H1 (cell line): ENCODE measurements at regions not wholly inside any gene's neighbourhood (a gene's known extent, or its start where the extent isn't known, plus 50 kb on each side); places are given as distances from the start of the nearest gene placed in this dataset.
A peak's percentile ranks its signal among the peaks of the same experiment; 100 is the strongest.

Experiments
- CREB1 ChIP-seq: IDR thresholded peaks from 2 replicates; pipeline ENCODE4 v1.6.1; 2012; ENCODE audit warnings: inconsistent platforms
- EP300 ChIP-seq, 2 experiments: IDR thresholded peaks; 1 replicate in 1 of 2; 2 replicates in 1 of 2; pipeline ENCODE4 v1.6.1; 2011 to 2012; ENCODE audit warnings: low read depth in 2 of 2, low read length in 2 of 2, mild to moderate bottlenecking in 2 of 2, borderline replicate concordance in 1 of 2, inconsistent platforms in 1 of 2, moderate library complexity in 1 of 2
- PHF8 ChIP-seq: fragments of 200-600 bp; sonication (generic); conservative IDR thresholded peaks from 2 replicates; pipeline ENCODE4 v1.7.1; 2012; ENCODE audit warnings: low read depth, mild to moderate bottlenecking, inconsistent platforms, low read length, moderate library complexity
- RFX5 ChIP-seq: IDR thresholded peaks from 2 replicates; pipeline ENCODE4 v1.6.1; 2011; ENCODE audit warnings: low read depth, low read length, improper control_type of control experiment, borderline replicate concordance
- TAF7 ChIP-seq: optimal IDR thresholded peaks from 2 replicates; pipeline ENCODE3; 2011; ENCODE audit warnings: low read depth, mild to moderate bottlenecking, inconsistent platforms, low read length, moderate library complexity, borderline replicate concordance
- TF ChIP-seq, protein P1 (sequence below), 3 experiments: IDR thresholded peaks; 1 replicate in 2 of 3; 2 replicates in 1 of 3; pipeline versions ENCODE4 v1.5.1 to v1.6.1; 2011; ENCODE audit warnings: low read length in 3 of 3, mild to moderate bottlenecking in 3 of 3, inconsistent platforms in 2 of 3, low read depth in 1 of 3, moderate library complexity in 1 of 3; ENCODE audit not compliant: insufficient read depth in 1 of 3; ENCODE audit errors: control extremely low read depth in 1 of 3
- TF ChIP-seq, protein P2 (sequence below): IDR thresholded peaks from 2 replicates; pipeline ENCODE4 v1.6.1; 2012; ENCODE audit warnings: inconsistent platforms
- TF ChIP-seq, protein P3 (sequence below): IDR thresholded peaks from 2 replicates; pipeline ENCODE4 v1.6.1; 2011; ENCODE audit warnings: low read length, improper control_type of control experiment

DNA sequence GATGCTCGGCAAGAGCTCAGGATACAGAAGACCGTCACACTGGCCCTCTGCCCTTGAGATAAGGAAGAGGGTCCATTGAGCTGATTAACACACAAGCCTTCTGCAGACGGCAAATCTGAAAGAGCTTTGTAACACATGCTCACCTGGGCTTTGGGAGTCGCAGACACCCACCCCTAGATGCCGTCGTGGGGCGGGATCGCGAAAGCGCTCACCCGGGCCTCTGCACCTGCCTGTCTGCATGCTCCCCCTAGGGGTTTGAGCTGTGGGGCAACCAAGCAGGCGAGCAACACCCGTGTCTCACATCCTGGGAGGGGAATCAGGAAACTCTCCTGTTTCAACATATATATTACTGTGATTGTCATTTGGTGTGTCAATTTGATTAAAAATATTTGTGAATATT, 99.8 kb upstream of the KCNH7 start:
- TF ChIP-seq, protein P1, sequence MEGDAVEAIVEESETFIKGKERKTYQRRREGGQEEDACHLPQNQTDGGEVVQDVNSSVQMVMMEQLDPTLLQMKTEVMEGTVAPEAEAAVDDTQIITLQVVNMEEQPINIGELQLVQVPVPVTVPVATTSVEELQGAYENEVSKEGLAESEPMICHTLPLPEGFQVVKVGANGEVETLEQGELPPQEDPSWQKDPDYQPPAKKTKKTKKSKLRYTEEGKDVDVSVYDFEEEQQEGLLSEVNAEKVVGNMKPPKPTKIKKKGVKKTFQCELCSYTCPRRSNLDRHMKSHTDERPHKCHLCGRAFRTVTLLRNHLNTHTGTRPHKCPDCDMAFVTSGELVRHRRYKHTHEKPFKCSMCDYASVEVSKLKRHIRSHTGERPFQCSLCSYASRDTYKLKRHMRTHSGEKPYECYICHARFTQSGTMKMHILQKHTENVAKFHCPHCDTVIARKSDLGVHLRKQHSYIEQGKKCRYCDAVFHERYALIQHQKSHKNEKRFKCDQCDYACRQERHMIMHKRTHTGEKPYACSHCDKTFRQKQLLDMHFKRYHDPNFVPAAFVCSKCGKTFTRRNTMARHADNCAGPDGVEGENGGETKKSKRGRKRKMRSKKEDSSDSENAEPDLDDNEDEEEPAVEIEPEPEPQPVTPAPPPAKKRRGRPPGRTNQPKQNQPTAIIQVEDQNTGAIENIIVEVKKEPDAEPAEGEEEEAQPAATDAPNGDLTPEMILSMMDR (IDR thresholded peaks at IDR 0.05; ENCODE audit: control extremely low read depth in 1 of 3, insufficient read depth in 1 of 3, low read depth in 1 of 3, low read length in 3 of 3): peak; percentile 6 to 37 (median 29); a peak in 2 of 4 replicates
- TF ChIP-seq CREB1: no peak
- TF ChIP-seq, protein P2, sequence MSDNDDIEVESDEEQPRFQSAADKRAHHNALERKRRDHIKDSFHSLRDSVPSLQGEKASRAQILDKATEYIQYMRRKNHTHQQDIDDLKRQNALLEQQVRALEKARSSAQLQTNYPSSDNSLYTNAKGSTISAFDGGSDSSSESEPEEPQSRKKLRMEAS: no peak
- TF ChIP-seq PHF8: no peak
- TF ChIP-seq EP300 (IDR thresholded peaks at IDR 0.05; ENCODE audit: borderline replicate concordance in 1 of 2, low read depth in 2 of 2, low read length in 2 of 2): no peak
- no peak for TF ChIP-seq TAF7
- TF ChIP-seq RFX5: no peak
- TF ChIP-seq, protein P3, sequence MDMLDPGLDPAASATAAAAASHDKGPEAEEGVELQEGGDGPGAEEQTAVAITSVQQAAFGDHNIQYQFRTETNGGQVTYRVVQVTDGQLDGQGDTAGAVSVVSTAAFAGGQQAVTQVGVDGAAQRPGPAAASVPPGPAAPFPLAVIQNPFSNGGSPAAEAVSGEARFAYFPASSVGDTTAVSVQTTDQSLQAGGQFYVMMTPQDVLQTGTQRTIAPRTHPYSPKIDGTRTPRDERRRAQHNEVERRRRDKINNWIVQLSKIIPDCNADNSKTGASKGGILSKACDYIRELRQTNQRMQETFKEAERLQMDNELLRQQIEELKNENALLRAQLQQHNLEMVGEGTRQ: no peak
